ENCODE measurements at regions not wholly inside any gene's neighbourhood (a gene's known extent, or its start where the extent isn't known, plus 50 kb on each side); places are given as distances from the start of the nearest gene placed in this dataset.

GRCh38 chr16:63702981-63703590 lies 1418.8 kb downstream of the CDH11 start:
- TF ChIP-seq POLR2A (IDR thresholded peaks at IDR 0.05; ENCODE audit: extremely low read depth, insufficient read length) (no peak), MYC (IDR thresholded peaks at IDR 0.05; ENCODE audit: low read depth, low read length) (no peak), MAX (IDR thresholded peaks at IDR 0.05; ENCODE audit: low read depth, low read length) (no peak), CTCF (IDR thresholded peaks at IDR 0.05; ENCODE audit: low read depth, low read length) (no peak)
- no peak for DNase-seq (ENCODE audit: low read depth)
- H3K4me3 ChIP-seq (ENCODE audit: low read depth, low read length): no peak overlapping the region

GRCh38 chr16:63697736-63698135 lies 1424.1 kb downstream of the CDH11 start:
- H3K4me3 ChIP-seq (ENCODE audit: low read depth, low read length): no peak overlapping the region
- DNase-seq (ENCODE audit: low read depth): no peak
- no peak for TF ChIP-seq MAX (IDR thresholded peaks at IDR 0.05; ENCODE audit: low read depth, low read length)
- TF ChIP-seq CTCF (IDR thresholded peaks at IDR 0.05; ENCODE audit: low read depth, low read length): no peak
- no peak for TF ChIP-seq POLR2A (IDR thresholded peaks at IDR 0.05; ENCODE audit: extremely low read depth, insufficient read length)
- no peak for TF ChIP-seq MYC (IDR thresholded peaks at IDR 0.05; ENCODE audit: low read depth, low read length)

GRCh38 chr16:63695347-63695746 lies 1426.5 kb downstream of the CDH11 start:
- DNase-seq (ENCODE audit: low read depth): no peak
- TF ChIP-seq CTCF (IDR thresholded peaks at IDR 0.05; ENCODE audit: low read depth, low read length) (no peak), MYC (IDR thresholded peaks at IDR 0.05; ENCODE audit: low read depth, low read length) (no peak), MAX (IDR thresholded peaks at IDR 0.05; ENCODE audit: low read depth, low read length) (no peak), POLR2A (IDR thresholded peaks at IDR 0.05; ENCODE audit: extremely low read depth, insufficient read length) (no peak)
- H3K4me3 ChIP-seq (ENCODE audit: low read depth, low read length): no peak overlapping the region

GRCh38 chr16:63690961-63691360 lies 1430.9 kb downstream of the CDH11 start:
- no peak for DNase-seq (ENCODE audit: low read depth)
- TF ChIP-seq MAX (IDR thresholded peaks at IDR 0.05; ENCODE audit: low read depth, low read length): no peak
- no peak for TF ChIP-seq MYC (IDR thresholded peaks at IDR 0.05; ENCODE audit: low read depth, low read length)
- no peak for TF ChIP-seq POLR2A (IDR thresholded peaks at IDR 0.05; ENCODE audit: extremely low read depth, insufficient read length)
- no peak for TF ChIP-seq CTCF (IDR thresholded peaks at IDR 0.05; ENCODE audit: low read depth, low read length)

GRCh38 chr16:63690267-63690666 lies 1431.6 kb downstream of the CDH11 start:
- TF ChIP-seq MYC (IDR thresholded peaks at IDR 0.05; ENCODE audit: low read depth, low read length): no peak
- no peak for TF ChIP-seq CTCF (IDR thresholded peaks at IDR 0.05; ENCODE audit: low read depth, low read length)
- no peak for TF ChIP-seq POLR2A (IDR thresholded peaks at IDR 0.05; ENCODE audit: extremely low read depth, insufficient read length)
- TF ChIP-seq MAX (IDR thresholded peaks at IDR 0.05; ENCODE audit: low read depth, low read length): no peak
- DNase-seq (ENCODE audit: low read depth): no peak
- H3K4me3 ChIP-seq (ENCODE audit: low read depth, low read length): no peak overlapping the region

More at GRCh38 chr16:63690961-63691360, 1430.9 kb downstream of the CDH11 start:
- H3K4me3 ChIP-seq (ENCODE audit: low read depth, low read length): no peak overlapping the region
